ENCODE measurements at regions not wholly inside any gene's neighbourhood (a gene's known extent, or its start where the extent isn't known, plus 50 kb on each side); places are given as distances from the start of the nearest gene placed in this dataset.

DNA sequence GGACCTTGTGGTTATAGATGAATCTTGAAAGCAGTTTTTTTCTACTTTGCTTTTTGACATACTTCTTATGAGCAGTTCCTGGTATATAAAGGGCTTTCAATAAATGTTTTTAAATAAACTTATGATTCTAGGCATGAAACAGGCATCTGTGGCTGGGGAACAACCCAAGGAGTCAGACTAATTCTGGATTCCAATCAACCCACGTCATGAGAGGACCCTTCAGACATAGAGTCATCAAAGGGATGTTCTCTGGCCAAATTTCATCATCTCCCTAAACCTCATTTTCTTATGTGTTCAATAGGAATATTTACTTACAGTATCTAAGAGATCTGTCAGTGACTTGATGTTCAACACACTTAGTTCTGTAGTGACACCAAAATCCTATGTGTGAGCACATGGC is 243.8 kb upstream of the ZNF462 start:
- Histone ChIP-seq H2AFZ (ENCODE audit: low read depth) (no peak overlapping the region), H3K36me3 (ENCODE audit: insufficient read depth) (no peaks in the 10 kb centered on the region), H3K4me1 (ENCODE audit: low read depth, poor library complexity, severe bottlenecking) (peaks cover 11% of the 10 kb centered on the region), H3K27me3 (ENCODE audit: insufficient read depth, low read depth) (no peaks in the 10 kb centered on the region), H3K9ac (no peak overlapping the region), H4K20me1 (ENCODE audit: insufficient read depth) (no peaks in the 10 kb centered on the region), H3K27ac (no peak overlapping the region), H3K4me3 (IDR thresholded peaks at IDR 0.05; ENCODE audit: insufficient read depth, low read depth, low read length) (no peak overlapping the region), H3K79me2 (ENCODE audit: insufficient read depth, low read depth) (no peaks in the 10 kb centered on the region), H3K4me2 (no peak overlapping the region)
- TF ChIP-seq, protein P1, sequence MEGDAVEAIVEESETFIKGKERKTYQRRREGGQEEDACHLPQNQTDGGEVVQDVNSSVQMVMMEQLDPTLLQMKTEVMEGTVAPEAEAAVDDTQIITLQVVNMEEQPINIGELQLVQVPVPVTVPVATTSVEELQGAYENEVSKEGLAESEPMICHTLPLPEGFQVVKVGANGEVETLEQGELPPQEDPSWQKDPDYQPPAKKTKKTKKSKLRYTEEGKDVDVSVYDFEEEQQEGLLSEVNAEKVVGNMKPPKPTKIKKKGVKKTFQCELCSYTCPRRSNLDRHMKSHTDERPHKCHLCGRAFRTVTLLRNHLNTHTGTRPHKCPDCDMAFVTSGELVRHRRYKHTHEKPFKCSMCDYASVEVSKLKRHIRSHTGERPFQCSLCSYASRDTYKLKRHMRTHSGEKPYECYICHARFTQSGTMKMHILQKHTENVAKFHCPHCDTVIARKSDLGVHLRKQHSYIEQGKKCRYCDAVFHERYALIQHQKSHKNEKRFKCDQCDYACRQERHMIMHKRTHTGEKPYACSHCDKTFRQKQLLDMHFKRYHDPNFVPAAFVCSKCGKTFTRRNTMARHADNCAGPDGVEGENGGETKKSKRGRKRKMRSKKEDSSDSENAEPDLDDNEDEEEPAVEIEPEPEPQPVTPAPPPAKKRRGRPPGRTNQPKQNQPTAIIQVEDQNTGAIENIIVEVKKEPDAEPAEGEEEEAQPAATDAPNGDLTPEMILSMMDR (conservative IDR thresholded peaks at IDR 0.05; ENCODE audit: low read depth, low read length): no peak

DNA sequence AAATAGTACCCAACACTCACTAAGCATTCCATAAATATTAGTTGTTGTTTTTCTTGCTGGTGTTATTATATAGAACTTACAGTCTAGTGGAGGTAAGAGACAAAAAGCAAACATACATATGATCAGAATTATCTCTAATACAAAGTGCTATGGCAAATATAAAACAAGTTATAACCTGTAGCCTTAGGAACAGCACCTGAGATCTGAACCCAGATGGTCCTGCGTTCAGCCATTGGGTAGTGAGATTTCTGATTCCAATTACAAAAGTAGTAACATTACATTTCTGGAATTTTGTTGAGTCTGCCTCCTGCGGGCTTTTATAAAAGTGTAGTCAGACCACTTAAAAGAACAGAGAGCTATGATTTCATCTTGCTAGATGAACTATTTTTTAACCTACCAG is 242.9 kb upstream of the ZNF462 start:
- Histone ChIP-seq H3K4me2 (no peak overlapping the region), H3K9ac (no peak overlapping the region), H3K27ac (no peak overlapping the region), H2AFZ (ENCODE audit: low read depth) (no peak overlapping the region), H3K36me3 (ENCODE audit: insufficient read depth) (no peaks in the 10 kb centered on the region), H3K27me3 (ENCODE audit: insufficient read depth, low read depth) (no peaks in the 10 kb centered on the region), H4K20me1 (ENCODE audit: insufficient read depth) (no peaks in the 10 kb centered on the region), H3K79me2 (ENCODE audit: insufficient read depth, low read depth) (no peaks in the 10 kb centered on the region), H3K4me1 (ENCODE audit: low read depth, poor library complexity, severe bottlenecking) (peaks cover 2% of the 10 kb centered on the region), H3K4me3 (IDR thresholded peaks at IDR 0.05; ENCODE audit: insufficient read depth, low read depth, low read length) (no peak overlapping the region)
- TF ChIP-seq, protein P1 (conservative IDR thresholded peaks at IDR 0.05; ENCODE audit: low read depth, low read length): no peak

DNA sequence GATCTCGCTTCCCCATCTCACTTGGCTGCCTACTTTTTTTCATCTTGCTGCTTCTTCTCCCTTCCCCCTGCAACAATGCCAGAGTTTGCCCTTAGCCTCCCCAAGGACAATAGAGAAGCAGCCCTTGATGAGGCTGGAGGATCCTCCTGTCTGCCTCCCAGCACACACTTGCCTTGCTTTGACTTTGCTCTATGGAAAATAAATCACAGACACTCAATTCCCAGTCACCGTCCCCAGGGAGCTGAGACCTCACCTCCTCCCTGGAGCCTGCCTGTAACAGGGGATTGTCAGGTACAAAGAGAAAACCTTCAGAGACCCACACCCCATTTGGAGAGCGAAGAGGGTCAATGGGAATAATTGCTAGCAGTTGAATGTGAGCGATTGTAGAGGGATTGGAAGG is 242.1 kb upstream of the ZNF462 start:
- Histone ChIP-seq H3K36me3 (ENCODE audit: insufficient read depth) (no peaks in the 10 kb centered on the region), H3K4me2 (no peak overlapping the region)

DNA sequence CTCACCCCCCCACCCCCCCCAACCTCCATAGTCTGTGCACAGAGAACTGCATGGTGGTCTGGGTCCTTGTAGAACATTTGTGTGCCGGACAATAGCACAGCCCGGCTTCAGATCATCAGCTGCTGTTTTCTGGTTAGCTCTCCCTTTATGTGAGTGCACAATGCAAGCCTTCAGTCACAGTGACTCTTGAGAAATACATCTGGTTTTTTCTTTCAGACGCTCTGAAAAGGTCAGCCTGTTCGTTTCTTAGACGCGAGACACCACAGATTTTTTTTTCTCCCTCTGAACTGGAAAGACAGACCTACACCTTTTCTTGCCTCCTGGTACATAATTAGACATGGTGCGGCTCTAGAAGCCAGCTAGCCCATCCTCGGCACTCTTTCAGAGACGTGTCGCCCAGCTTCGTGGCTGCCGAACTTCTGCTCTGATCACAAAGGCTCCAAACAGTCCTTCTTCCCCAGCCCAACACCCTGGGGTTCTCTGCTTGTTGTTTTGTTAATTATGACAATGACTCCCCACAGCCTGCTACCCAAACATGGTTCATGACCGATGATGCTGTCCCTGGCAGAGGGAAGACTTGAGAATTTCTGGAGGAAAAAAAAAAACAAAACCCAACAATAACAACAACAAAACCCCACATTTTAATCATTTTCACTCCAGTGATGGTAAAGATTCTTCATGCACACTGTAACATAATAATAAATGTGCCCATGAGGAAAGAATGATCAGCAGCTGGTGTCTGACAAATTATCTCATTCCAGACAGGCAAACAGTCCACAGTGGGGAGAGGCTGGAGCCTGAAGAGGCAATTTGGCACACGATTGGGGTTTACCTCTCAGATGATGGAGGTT is 241.4 kb upstream of the ZNF462 start:
- Histone ChIP-seq H3K4me3 (IDR thresholded peaks at IDR 0.05; ENCODE audit: insufficient read depth, low read depth, low read length) (no peak overlapping the region), H3K4me2 (no peak overlapping the region), H3K79me2 (ENCODE audit: insufficient read depth, low read depth) (no peaks in the 10 kb centered on the region), H3K27ac (no peak overlapping the region), H3K36me3 (ENCODE audit: insufficient read depth) (no peaks in the 10 kb centered on the region), H2AFZ (ENCODE audit: low read depth) (no peak overlapping the region), H4K20me1 (ENCODE audit: insufficient read depth) (no peaks in the 10 kb centered on the region), H3K9ac (no peak overlapping the region), H3K4me1 (ENCODE audit: low read depth, poor library complexity, severe bottlenecking) (peaks cover 4% of the 10 kb centered on the region), H3K27me3 (ENCODE audit: insufficient read depth, low read depth) (no peaks in the 10 kb centered on the region)
- TF ChIP-seq, protein P1 (conservative IDR thresholded peaks at IDR 0.05; ENCODE audit: low read depth, low read length): no peak

More for the DNA sequence above, 242.1 kb upstream of the ZNF462 start:
- Histone ChIP-seq H3K27ac (no peak overlapping the region), H2AFZ (ENCODE audit: low read depth) (no peak overlapping the region), H3K9ac (no peak overlapping the region), H3K27me3 (ENCODE audit: insufficient read depth, low read depth) (no peaks in the 10 kb centered on the region), H3K79me2 (ENCODE audit: insufficient read depth, low read depth) (no peaks in the 10 kb centered on the region), H3K4me3 (IDR thresholded peaks at IDR 0.05; ENCODE audit: insufficient read depth, low read depth, low read length) (no peak overlapping the region), H4K20me1 (ENCODE audit: insufficient read depth) (no peaks in the 10 kb centered on the region), H3K4me1 (ENCODE audit: low read depth, poor library complexity, severe bottlenecking) (peaks cover 2% of the 10 kb centered on the region)
- TF ChIP-seq, protein P1 (conservative IDR thresholded peaks at IDR 0.05; ENCODE audit: low read depth, low read length): no peak

Measured in KMS-11 (cell line).